Fibroblast of the aortic adventitia (primary cell): ENCODE measurements at regions not wholly inside any gene's neighbourhood (a gene's known extent, or its start where the extent isn't known, plus 50 kb on each side); places are given as distances from the start of the nearest gene placed in this dataset.
A peak's percentile ranks its signal among the peaks of the same experiment; 100 is the strongest.

ENCODE experiments used
- DNase-seq: peaks from one replicate; pipeline ENCODE4 v3.0.0-alpha.2; 2010; ENCODE audit warnings: low read depth
- H3K4me3 ChIP-seq: 2 replicates; pipeline ENCODE4 v1.5.1; 2011; ENCODE audit warnings: low read depth, mild to moderate bottlenecking, control low read depth, low read length, moderate library complexity
- CTCF ChIP-seq: IDR thresholded peaks from 2 replicates; pipeline ENCODE4 v1.5.1; 2011; ENCODE audit warnings: mild to moderate bottlenecking, low read length, control low read depth, inconsistent platforms; ENCODE audit not compliant: insufficient read depth

GRCh38 chr2:20521682-20522189 is 74.9 kb downstream of the RHOB start:
- no peak for DNase-seq
- TF ChIP-seq CTCF: no peak
- no peak overlapping the region for H3K4me3 ChIP-seq

GRCh38 chr2:20523073-20523798 is 76.4 kb downstream of the RHOB start:
- H3K4me3 ChIP-seq: no peak overlapping the region
- no peak for TF ChIP-seq CTCF
- DNase-seq: no peak

GRCh38 chr2:20523799-20524187 is 76.9 kb downstream of the RHOB start:
- DNase-seq: no peak
- no peak for TF ChIP-seq CTCF
- no peak overlapping the region for H3K4me3 ChIP-seq

GRCh38 chr2:20524412-20525040 is 77.7 kb downstream of the RHOB start:
- TF ChIP-seq CTCF: no peak
- H3K4me3 ChIP-seq: no peak overlapping the region
- DNase-seq: no peak

GRCh38 chr2:20525041-20526035 is 78.5 kb downstream of the RHOB start:
- no peak overlapping the region for H3K4me3 ChIP-seq
- peak; percentile 17 for TF ChIP-seq CTCF
- peak; percentile 77 for DNase-seq

- no peak for DNase-seq
- no peak for TF ChIP-seq CTCF
- H3K4me3 ChIP-seq: no peak overlapping the region
Observed at GRCh38 chr2:20526160-20526559, 79.3 kb downstream of the RHOB start.
